DOHH2 (cell line): ENCODE measurements at regions not wholly inside any gene's neighbourhood (a gene's known extent, or its start where the extent isn't known, plus 50 kb on each side); places are given as distances from the start of the nearest gene placed in this dataset.

ENCODE experiments used
- H3F3A ChIP-seq: fragments of 200-600 bp; sonication (generic), shearing (Covaris generic); 2 replicates; pipeline ENCODE4 v1.6.0; 2016; ENCODE audit warnings: antibody characterized with exemption, mild to moderate bottlenecking; ENCODE audit not compliant: control insufficient read depth, insufficient read depth
- H3K27ac ChIP-seq: fragments of 200-600 bp; sonication (generic); 2 replicates; pipeline ENCODE4 v1.5.1; 2014; ENCODE audit warnings: low read depth, mild to moderate bottlenecking, low read length, moderate library complexity
- H3K27me3 ChIP-seq: fragments of 200-600 bp; sonication (generic); 2 replicates; pipeline ENCODE4 v1.6.1; 2014; ENCODE audit warnings: mild to moderate bottlenecking, low read length, mixed read lengths; ENCODE audit not compliant: control insufficient read depth
- H3K36me3 ChIP-seq: fragments of 200-600 bp; sonication (generic); 2 replicates; pipeline ENCODE4 v1.6.1; 2014; ENCODE audit warnings: mild to moderate bottlenecking, low read length, moderate library complexity, mixed read lengths; ENCODE audit not compliant: control insufficient read depth
- H3K4me1 ChIP-seq: fragments of 200-600 bp; sonication (generic); 2 replicates; pipeline ENCODE4 v1.6.1; 2014; ENCODE audit warnings: mild to moderate bottlenecking, low read length, mixed read lengths; ENCODE audit not compliant: control insufficient read depth
- H3K4me2 ChIP-seq: fragments of 200-600 bp; sonication (generic); 2 replicates; pipeline ENCODE4 v1.6.0; 2014; ENCODE audit warnings: mild to moderate bottlenecking, low read length, moderate library complexity
- H3K4me3 ChIP-seq: fragments of 200-600 bp; sonication (generic); 2 replicates; pipeline ENCODE4 v1.5.1; 2014; ENCODE audit warnings: mild to moderate bottlenecking, low read length, mixed read lengths
- H3K79me2 ChIP-seq: fragments of 200-600 bp; sonication (generic); 2 replicates; pipeline ENCODE4 v1.6.1; 2014; ENCODE audit warnings: mild to moderate bottlenecking, low read length, mixed read lengths; ENCODE audit not compliant: control insufficient read depth
- H3K9me2 ChIP-seq: fragments of 200-600 bp; sonication (generic); replicated peaks from 2 replicates; pipeline ENCODE4 v1.6.1; 2014; ENCODE audit warnings: mild to moderate bottlenecking, low read length, mixed read lengths; ENCODE audit not compliant: control insufficient read depth
- H3K9me3 ChIP-seq: fragments of 200-600 bp; sonication (generic); 2 replicates; pipeline ENCODE4 v1.6.1; 2014; ENCODE audit warnings: antibody characterized with exemption, low read length, mixed read lengths; ENCODE audit not compliant: control insufficient read depth, insufficient read depth
- H4K20me1 ChIP-seq: fragments of 200-600 bp; sonication (generic); 2 replicates; pipeline ENCODE4 v1.6.0; 2014; ENCODE audit warnings: low read depth, mild to moderate bottlenecking, antibody characterized with exemption, low read length, moderate library complexity; ENCODE audit not compliant: control insufficient read depth, insufficient read depth
- EZH2phosphoT487 ChIP-seq: fragments of 200-600 bp; sonication (generic); IDR thresholded peaks from 2 replicates; pipeline ENCODE4 v1.6.1; 2017; ENCODE audit warnings: borderline replicate concordance, mild to moderate bottlenecking, antibody characterized with exemption, low read length, moderate library complexity, mixed read lengths
- TF ChIP-seq, protein P1 (sequence below): fragments of 200-600 bp; sonication (generic); IDR thresholded peaks from one replicate; pipeline ENCODE4 v1.5.1; 2014; ENCODE audit warnings: antibody characterized with exemption, mild to moderate bottlenecking, low read depth, low read length; ENCODE audit not compliant: poor library complexity, severe bottlenecking

DNA sequence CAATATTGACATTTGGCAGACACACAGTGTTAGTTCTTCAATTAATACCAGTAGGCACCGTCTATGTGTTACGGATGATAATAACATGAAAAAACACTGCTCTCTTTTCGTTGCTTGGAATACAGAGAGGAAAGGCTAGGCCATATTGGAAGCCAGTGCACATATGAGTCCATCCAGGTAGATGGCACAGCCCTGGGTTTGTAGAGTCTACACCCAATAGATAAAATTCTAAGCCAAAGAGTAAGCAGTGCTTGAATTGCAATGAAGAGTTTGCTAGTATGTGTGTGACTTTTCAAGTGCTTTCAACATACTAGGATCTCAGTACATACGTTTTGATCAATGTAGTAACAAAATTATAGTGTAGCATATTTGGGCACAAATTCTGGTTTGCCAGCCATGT lies 243.3 kb upstream of the AVPR1A start:
- no peak overlapping the region for H3K4me2 ChIP-seq
- no peaks in the 10 kb centered on the region for H4K20me1 ChIP-seq
- no peak overlapping the region for H3K4me3 ChIP-seq

DNA sequence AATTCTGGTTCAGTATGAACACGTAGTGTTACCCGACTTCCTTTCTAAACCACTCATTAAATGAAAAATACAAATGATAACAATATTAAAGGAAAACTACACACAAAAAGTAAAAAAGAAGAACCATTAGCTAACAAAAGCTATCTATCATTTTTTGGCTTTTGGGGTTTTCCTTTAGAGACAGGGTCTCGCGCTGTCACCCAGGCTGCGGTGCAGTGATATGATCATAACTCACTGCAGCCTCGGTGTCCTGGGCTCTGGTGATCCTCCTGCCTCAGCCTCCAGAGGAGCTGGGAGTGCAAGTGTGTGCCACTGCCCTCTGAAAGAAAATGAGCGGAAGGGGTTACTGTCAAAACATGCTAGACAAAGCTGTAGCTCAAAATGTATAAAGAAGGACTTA lies 238.2 kb upstream of the AVPR1A start:
- no peaks in the 10 kb centered on the region for H3K27me3 ChIP-seq
- H3K79me2 ChIP-seq, result no peaks in the 10 kb centered on the region
- TF ChIP-seq, protein P1, sequence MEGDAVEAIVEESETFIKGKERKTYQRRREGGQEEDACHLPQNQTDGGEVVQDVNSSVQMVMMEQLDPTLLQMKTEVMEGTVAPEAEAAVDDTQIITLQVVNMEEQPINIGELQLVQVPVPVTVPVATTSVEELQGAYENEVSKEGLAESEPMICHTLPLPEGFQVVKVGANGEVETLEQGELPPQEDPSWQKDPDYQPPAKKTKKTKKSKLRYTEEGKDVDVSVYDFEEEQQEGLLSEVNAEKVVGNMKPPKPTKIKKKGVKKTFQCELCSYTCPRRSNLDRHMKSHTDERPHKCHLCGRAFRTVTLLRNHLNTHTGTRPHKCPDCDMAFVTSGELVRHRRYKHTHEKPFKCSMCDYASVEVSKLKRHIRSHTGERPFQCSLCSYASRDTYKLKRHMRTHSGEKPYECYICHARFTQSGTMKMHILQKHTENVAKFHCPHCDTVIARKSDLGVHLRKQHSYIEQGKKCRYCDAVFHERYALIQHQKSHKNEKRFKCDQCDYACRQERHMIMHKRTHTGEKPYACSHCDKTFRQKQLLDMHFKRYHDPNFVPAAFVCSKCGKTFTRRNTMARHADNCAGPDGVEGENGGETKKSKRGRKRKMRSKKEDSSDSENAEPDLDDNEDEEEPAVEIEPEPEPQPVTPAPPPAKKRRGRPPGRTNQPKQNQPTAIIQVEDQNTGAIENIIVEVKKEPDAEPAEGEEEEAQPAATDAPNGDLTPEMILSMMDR, result no peak
- no peak for TF ChIP-seq EZH2phosphoT487
- no peaks in the 10 kb centered on the region for H3K36me3 ChIP-seq
- no peaks in the 10 kb centered on the region for H3F3A ChIP-seq
- no peaks in the 10 kb centered on the region for H3K9me2 ChIP-seq
- no peak overlapping the region for H3K4me2 ChIP-seq
- no peaks in the 10 kb centered on the region for H3K9me3 ChIP-seq
- no peaks in the 10 kb centered on the region for H3K4me1 ChIP-seq
- H3K27ac ChIP-seq, result no peak overlapping the region
- no peak overlapping the region for H3K4me3 ChIP-seq
- no peaks in the 10 kb centered on the region for H4K20me1 ChIP-seq

More for the DNA sequence above, 243.3 kb upstream of the AVPR1A start:
- no peak overlapping the region for H3K27ac ChIP-seq
- TF ChIP-seq, protein P1, result no peak
- TF ChIP-seq EZH2phosphoT487, result no peak
- no peaks in the 10 kb centered on the region for H3K9me2 ChIP-seq
- no peaks in the 10 kb centered on the region for H3K36me3 ChIP-seq
- H3K9me3 ChIP-seq, result no peaks in the 10 kb centered on the region
- H3F3A ChIP-seq, result no peaks in the 10 kb centered on the region
- H3K27me3 ChIP-seq, result no peaks in the 10 kb centered on the region
- no peaks in the 10 kb centered on the region for H3K79me2 ChIP-seq
- H3K4me1 ChIP-seq, result no peaks in the 10 kb centered on the region

DNA sequence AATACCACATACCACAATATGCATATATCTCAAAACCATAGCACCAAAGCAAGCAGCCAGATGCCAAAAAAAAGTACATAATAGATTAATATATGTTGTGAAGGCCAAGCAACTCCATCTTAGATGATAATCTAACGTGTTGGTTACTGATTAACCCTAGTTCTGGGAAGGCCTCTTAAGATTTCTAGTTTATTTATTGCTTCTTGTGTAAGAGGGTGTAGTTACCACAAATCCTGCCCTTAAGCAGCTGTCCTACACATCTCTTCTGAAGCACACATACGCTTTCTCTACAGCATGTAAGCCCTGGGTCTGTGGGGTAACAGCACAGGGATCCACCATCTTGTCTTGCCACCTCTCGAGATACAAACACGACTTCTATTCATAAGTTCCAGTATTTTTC lies 236.8 kb upstream of the AVPR1A start:
- Histone ChIP-seq H3K27me3 (no peaks in the 10 kb centered on the region), H3K4me1 (no peaks in the 10 kb centered on the region), H3K36me3 (no peaks in the 10 kb centered on the region), H3K79me2 (no peaks in the 10 kb centered on the region), H4K20me1 (no peaks in the 10 kb centered on the region), H3K9me2 (no peaks in the 10 kb centered on the region), H3K9me3 (no peaks in the 10 kb centered on the region), H3K4me2 (no peak overlapping the region), H3K27ac (no peak overlapping the region), H3K4me3 (no peak overlapping the region), H3F3A (no peaks in the 10 kb centered on the region)
- no peak for TF ChIP-seq EZH2phosphoT487
- TF ChIP-seq, protein P1, result no peak

DNA sequence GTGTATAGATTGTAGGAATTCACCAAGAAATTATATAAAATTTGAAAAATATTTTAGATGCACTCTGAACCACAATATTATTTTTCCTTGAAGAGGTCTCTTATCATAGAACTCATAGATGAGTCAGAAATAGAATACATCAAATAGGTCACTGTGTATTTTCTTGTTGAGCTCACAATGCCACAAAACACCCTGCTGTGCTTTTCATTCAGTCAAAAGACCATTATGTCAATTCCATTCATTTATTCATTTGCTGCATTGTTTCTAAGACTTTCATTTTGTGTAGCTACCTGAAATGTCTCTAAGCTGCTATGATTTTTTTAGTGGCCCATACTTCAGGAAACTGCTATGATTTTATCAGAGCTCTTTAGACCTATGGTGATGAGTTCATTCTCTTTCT lies 231.9 kb upstream of the AVPR1A start:
- Histone ChIP-seq H4K20me1 (no peaks in the 10 kb centered on the region), H3K4me1 (no peaks in the 10 kb centered on the region), H3K9me3 (no peaks in the 10 kb centered on the region), H3K36me3 (no peaks in the 10 kb centered on the region), H3F3A (no peaks in the 10 kb centered on the region), H3K27me3 (no peaks in the 10 kb centered on the region), H3K4me3 (no peak overlapping the region), H3K4me2 (no peak overlapping the region), H3K27ac (no peak overlapping the region), H3K9me2 (no peaks in the 10 kb centered on the region), H3K79me2 (no peaks in the 10 kb centered on the region)
- no peak for TF ChIP-seq EZH2phosphoT487
- TF ChIP-seq, protein P1, result no peak
